Thoracic aorta (tissue), 2 donors: ENCODE measurements at regions not wholly inside any gene's neighbourhood (a gene's known extent, or its start where the extent isn't known, plus 50 kb on each side); places are given as distances from the start of the nearest gene placed in this dataset.

ENCODE experiments used
- ATAC-seq: fragments of 150-250 bp; one replicate; pipeline ENCODE4 v1.8.0; 2017; ENCODE audit warnings: low read depth; ENCODE audit not compliant: insufficient number of reproducible peaks, low FRiP score
- DNase-seq: peaks from one replicate; pipeline ENCODE4 v3.0.0-alpha.2; 2020; ENCODE audit warnings: low spot score
- H3K27ac ChIP-seq, 2 donors: fragments of 200-600 bp; sonication (generic); 1 replicate in 1 of 2; 2 replicates in 1 of 2; pipeline ENCODE4 v1.5.1; 2016; ENCODE audit warnings: mild to moderate bottlenecking in 2 of 2, moderate library complexity in 2 of 2
- H3K27me3 ChIP-seq: fragments of 200-600 bp; sonication (generic); replicated peaks from 2 replicates; pipeline ENCODE4 v1.6.0; 2016; ENCODE audit warnings: mild to moderate bottlenecking; ENCODE audit not compliant: insufficient read depth
- H3K36me3 ChIP-seq: fragments of 200-600 bp; sonication (generic); one replicate; pipeline ENCODE4 v1.5.1; 2016
- H3K4me1 ChIP-seq, 2 donors: fragments of 200-600 bp; sonication (generic); 1 replicate in 1 of 2; 2 replicates in 1 of 2; pipeline versions ENCODE4 v1.5.1 to v1.6.0; 2016; ENCODE audit warnings: low read depth in 2 of 2, mild to moderate bottlenecking in 1 of 2; ENCODE audit not compliant: control insufficient read depth in 1 of 2
- H3K4me3 ChIP-seq: fragments of 200-600 bp; sonication (generic); 2 replicates; pipeline ENCODE4 v1.5.1; 2016; ENCODE audit warnings: mild to moderate bottlenecking
- H3K9me3 ChIP-seq: fragments of 200-600 bp; sonication (generic); 2 replicates; pipeline ENCODE4 v1.5.1; 2016
- CTCF ChIP-seq: fragments of 200-600 bp; sonication (generic); IDR thresholded peaks from one replicate; pipeline ENCODE4 v1.5.1; 2019; ENCODE audit warnings: antibody characterized with exemption

- Histone ChIP-seq H3K27ac (no peak overlapping the region), H3K9me3 (no peaks in the 10 kb centered on the region), H3K4me1 (no peaks in the 10 kb centered on the region), H3K27me3 (no peaks in the 10 kb centered on the region), H3K4me3 (no peak overlapping the region), H3K36me3 (no peaks in the 10 kb centered on the region)
- TF ChIP-seq CTCF = no peak
- ATAC-seq = no peak
- DNase-seq = no peak
Observed at GRCh38 chr10:84075226-84076046, 63.9 kb upstream of the GHITM start.

GRCh38 chr10:84076047-84076388 is 63.3 kb upstream of the GHITM start:
- Histone ChIP-seq H3K27me3 (no peaks in the 10 kb centered on the region), H3K9me3 (no peaks in the 10 kb centered on the region), H3K4me3 (no peak overlapping the region), H3K27ac (no peak overlapping the region), H3K4me1 (no peaks in the 10 kb centered on the region), H3K36me3 (no peaks in the 10 kb centered on the region)
- ATAC-seq = no peak
- DNase-seq = no peak
- TF ChIP-seq CTCF = no peak

GRCh38 chr10:84076540-84077195 is 62.6 kb upstream of the GHITM start:
- Histone ChIP-seq H3K4me1 (no peaks in the 10 kb centered on the region), H3K27me3 (no peaks in the 10 kb centered on the region), H3K9me3 (no peaks in the 10 kb centered on the region), H3K4me3 (no peak overlapping the region), H3K27ac (no peak overlapping the region), H3K36me3 (no peaks in the 10 kb centered on the region)
- ATAC-seq (no peak), DNase-seq (no peak)
- TF ChIP-seq CTCF = no peak

GRCh38 chr10:84077768-84078167 is 61.5 kb upstream of the GHITM start:
- TF ChIP-seq CTCF = no peak
- Histone ChIP-seq H3K4me1 (no peaks in the 10 kb centered on the region), H3K36me3 (no peaks in the 10 kb centered on the region), H3K27me3 (no peaks in the 10 kb centered on the region), H3K27ac (no peak overlapping the region), H3K9me3 (no peaks in the 10 kb centered on the region), H3K4me3 (no peak overlapping the region)
- ATAC-seq (no peak), DNase-seq (no peak)

GRCh38 chr10:84078771-84079170 is 60.5 kb upstream of the GHITM start:
- H3K27me3 ChIP-seq = no peaks in the 10 kb centered on the region
- no peak for TF ChIP-seq CTCF
- no peak overlapping the region for H3K4me3 ChIP-seq
- no peaks in the 10 kb centered on the region for H3K9me3 ChIP-seq
- no peak for DNase-seq
- no peaks in the 10 kb centered on the region for H3K4me1 ChIP-seq
- H3K27ac ChIP-seq = no peak overlapping the region
- no peaks in the 10 kb centered on the region for H3K36me3 ChIP-seq
- ATAC-seq = no peak
